ENCODE measurements at regions not wholly inside any gene's neighbourhood (a gene's known extent, or its start where the extent isn't known, plus 50 kb on each side); places are given as distances from the start of the nearest gene placed in this dataset.
"Not testable (repeated sequence)": the region's sequence is repeated elsewhere in the genome, so short reads cannot be mapped to it uniquely, and the experiment has no call there.

GRCh38 chr2:228561816-228562215, 380.3 kb upstream of the SPHKAP start:
- no peak for DNase-seq

- no peak for DNase-seq
Measured at GRCh38 chr2:228559774-228560415, 378.4 kb upstream of the SPHKAP start.

- DNase-seq, result no peak
Measured at GRCh38 chr2:228556717-228557116, 375.2 kb upstream of the SPHKAP start.

- DNase-seq, result no peak
Measured at GRCh38 chr2:228549441-228550007, 368.0 kb upstream of the SPHKAP start.

GRCh38 chr2:228548230-228548629, 366.7 kb upstream of the SPHKAP start:
- no peak for DNase-seq

GRCh38 chr2:228545748-228546145, 364.3 kb upstream of the SPHKAP start:
- no peak for DNase-seq

- no peak for DNase-seq
Measured at GRCh38 chr2:228545041-228545747, 363.7 kb upstream of the SPHKAP start.

- DNase-seq, result no peak
Measured at GRCh38 chr2:228543117-228543516, 361.6 kb upstream of the SPHKAP start.

GRCh38 chr2:228542277-228542676, 360.8 kb upstream of the SPHKAP start:
- DNase-seq, result no peak

- no peak for DNase-seq
Measured at GRCh38 chr2:228541789-228542188, 360.3 kb upstream of the SPHKAP start.

GRCh38 chr2:228540976-228541375, 359.5 kb upstream of the SPHKAP start:
- DNase-seq, result no peak

- no peak for DNase-seq
Measured at GRCh38 chr2:228535396-228535795, 353.9 kb upstream of the SPHKAP start.

- no peak for DNase-seq
Measured at GRCh38 chr2:228533156-228533555, 351.7 kb upstream of the SPHKAP start.

- DNase-seq, result no peak
Measured at GRCh38 chr2:228532233-228532632, 350.7 kb upstream of the SPHKAP start.

- no peak for DNase-seq
Measured at GRCh38 chr2:228527197-228527881, 345.9 kb upstream of the SPHKAP start.

- DNase-seq, result no peak
Measured at GRCh38 chr2:228526687-228527086, 345.2 kb upstream of the SPHKAP start.

- DNase-seq, result no peak
Measured at GRCh38 chr2:228522977-228523376, 341.5 kb upstream of the SPHKAP start.

GRCh38 chr2:228522276-228522675, 340.8 kb upstream of the SPHKAP start:
- no peak for DNase-seq

GRCh38 chr2:228519561-228519960, 338.1 kb upstream of the SPHKAP start:
- DNase-seq, result no peak

- no peak for DNase-seq
Measured at GRCh38 chr2:228516019-228516418, 334.5 kb upstream of the SPHKAP start.

GRCh38 chr2:228513480-228513879, 332.0 kb upstream of the SPHKAP start:
- DNase-seq, result not testable (repeated sequence)

GRCh38 chr2:228509021-228509420, 327.5 kb upstream of the SPHKAP start:
- no peak for DNase-seq

- DNase-seq, result no peak
Measured at GRCh38 chr2:228507870-228508269, 326.4 kb upstream of the SPHKAP start.

Data from NCI-H524 treated with DMSO at 0.1 percent for 48 hours (cell line).